NCI-H1930 (cell line): ENCODE measurements at regions not wholly inside any gene's neighbourhood (a gene's known extent, or its start where the extent isn't known, plus 50 kb on each side); places are given as distances from the start of the nearest gene placed in this dataset.
"Not testable (repeated sequence)": the region's sequence is repeated elsewhere in the genome, so short reads cannot be mapped to it uniquely, and the experiment has no call there.

ENCODE experiments used
- DNase-seq, 2 experiments: peaks; one replicate each; lab custom pipeline; 2025; lab: John Stamatoyannopoulos, UW

DNA sequence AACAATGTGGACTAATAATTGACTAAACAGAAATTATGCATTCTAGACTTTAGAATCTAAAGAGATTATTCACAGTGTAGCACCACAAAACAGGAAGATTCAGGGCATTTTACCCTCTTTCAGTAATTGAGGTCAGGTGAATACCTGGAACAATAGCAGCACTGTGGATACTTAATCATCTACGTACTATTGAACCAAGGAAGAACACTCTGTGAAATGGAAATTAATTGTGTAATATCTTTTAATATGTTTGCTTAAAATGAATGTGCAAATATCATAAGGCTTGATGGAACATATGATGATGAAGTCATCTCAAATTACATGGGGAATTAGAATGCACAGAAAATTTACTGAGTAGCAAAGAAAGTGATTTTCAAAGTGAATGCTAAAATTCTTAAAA is 68.5 kb upstream of the MAP9 start:
- peak in 1 of 2 experiments; percentile 22 for DNase-seq

DNA sequence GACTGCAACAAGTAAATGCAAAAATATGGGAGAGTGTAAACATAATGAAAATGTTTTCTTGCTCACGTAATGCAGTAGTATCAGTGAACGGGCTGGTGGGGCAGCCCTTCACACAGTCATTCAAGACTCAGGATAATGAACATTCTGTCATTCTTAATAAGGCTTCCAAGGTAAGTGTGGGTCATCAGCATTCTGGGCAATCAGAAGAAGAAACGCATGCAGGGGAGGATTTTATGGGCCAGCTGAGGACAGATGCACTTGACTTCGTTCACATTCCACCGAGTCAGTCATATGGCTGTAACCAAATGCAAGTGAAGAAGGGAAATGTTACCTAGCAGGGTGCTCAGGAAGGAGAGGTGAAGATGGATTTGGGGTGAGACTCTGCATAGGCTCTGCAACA is 68.0 kb upstream of the MAP9 start:
- DNase-seq = no peak

DNA sequence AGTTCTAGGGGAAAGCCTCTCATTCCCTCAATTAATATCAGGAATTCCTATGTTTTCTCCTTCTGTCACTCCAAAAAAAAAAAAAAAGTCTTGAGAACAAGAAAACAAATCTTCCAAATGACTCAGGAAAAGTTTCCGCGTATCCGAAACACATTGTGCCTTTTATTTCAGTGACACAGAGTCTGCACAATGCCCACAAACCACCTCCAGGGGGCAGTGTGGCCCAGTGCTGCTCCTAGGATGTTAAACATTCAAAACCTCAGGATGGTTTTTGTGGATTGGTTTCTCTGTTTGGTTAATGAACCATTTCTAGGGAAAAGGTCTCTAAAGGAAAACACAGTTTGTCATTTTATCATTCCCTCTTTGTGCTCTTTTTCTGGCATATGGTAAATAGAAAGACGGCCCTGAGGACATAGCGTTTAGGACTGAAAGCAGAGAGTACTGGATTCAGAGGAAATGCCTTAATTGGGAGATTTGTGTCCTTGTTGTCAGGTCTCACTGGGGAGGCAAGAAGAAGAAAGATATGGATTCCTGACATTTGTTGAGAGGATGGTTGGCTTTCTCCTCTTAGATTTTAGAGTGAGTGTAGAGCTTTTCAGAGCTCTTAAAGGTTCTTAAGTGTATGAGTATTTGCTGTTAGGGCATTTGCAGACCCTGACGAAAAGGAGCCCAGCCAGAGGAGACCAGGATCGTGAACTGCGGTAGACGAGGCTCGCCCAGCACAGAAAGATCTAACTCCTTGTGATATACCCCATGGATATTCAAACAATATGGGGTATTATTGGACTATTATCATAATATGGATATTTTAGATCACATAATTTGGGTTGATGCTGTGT is 65.7 kb upstream of the MAP9 start:
- peak in 1 of 2 experiments; percentile 19 for DNase-seq

DNA sequence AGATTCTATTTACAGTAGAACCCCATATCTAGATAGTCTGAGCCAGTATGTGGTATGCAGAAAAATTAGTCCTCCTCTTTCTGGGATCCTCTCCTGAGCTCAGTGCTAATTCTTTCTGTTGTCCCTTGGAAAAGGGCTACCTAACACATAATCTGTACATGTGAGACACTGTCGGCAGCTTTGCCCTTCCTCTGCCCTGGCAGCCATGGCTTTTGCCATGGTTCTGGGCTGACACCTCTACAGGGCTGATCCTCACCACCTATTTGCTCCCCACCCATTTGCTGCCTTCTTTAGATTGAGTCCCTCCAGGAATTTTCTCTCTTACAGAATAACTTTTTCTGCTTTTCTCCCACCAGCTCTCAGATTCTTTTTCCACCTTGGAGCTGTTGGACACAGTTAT is 64.7 kb upstream of the MAP9 start:
- no peak for DNase-seq

DNA sequence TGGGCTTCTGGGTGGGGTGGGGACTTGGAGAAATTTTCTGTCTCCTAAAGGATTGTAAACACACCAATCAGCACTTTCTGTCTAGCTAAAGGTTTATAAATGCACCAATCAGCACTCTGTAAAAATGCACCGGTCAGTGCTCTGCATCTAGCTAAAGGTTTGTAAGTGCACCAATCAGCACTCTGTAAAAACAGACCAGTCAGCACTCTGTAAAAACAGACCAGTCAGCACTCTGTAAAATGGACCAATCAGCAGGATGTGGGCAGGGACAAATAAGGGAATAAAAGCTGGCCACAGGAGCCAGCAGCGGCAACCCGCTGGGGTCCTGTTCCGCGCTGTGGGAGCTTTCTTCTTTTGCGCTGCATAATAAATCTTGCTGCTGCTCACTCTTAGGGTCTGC is 63.0 kb upstream of the MAP9 start:
- DNase-seq = not testable (repeated sequence)

DNA sequence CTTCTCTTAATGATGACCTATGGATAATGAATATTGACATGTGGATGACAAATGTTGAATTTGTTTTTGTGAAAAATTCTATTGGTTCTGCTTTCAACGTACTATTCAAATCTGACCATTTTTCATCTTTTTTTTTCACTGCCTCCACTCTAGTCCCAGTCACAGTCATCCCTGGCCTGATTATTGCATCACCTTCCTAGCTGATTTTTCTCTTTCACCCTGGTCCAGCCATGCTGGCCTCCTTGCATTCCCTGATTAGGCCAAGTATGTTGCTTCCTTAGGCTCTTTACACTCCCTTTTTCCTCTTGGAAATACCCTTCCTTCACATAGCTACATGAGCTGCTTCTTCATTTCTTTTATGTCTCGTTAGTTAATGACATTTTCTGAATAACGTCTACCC is 58.1 kb upstream of the MAP9 start:
- DNase-seq = no peak

DNA sequence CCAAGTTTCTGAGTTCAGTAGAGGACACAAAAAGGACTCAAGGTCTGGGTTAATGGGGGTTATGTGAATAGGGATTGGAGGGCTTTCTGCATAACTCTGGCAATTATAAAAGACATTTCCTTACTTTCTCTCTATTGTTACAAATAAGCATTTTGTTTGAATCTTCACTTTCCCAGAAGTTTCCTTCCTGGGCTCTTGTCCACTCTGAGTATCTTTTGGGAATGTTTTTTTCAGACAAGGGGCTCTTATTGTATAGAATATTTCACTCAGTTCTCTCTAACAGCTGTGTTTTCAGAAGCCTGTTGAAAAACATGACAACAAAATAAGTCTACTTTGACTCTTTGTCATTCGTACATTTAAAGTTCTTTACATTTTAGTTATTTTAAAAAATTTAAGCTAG is 57.6 kb upstream of the MAP9 start:
- no peak for DNase-seq

DNA sequence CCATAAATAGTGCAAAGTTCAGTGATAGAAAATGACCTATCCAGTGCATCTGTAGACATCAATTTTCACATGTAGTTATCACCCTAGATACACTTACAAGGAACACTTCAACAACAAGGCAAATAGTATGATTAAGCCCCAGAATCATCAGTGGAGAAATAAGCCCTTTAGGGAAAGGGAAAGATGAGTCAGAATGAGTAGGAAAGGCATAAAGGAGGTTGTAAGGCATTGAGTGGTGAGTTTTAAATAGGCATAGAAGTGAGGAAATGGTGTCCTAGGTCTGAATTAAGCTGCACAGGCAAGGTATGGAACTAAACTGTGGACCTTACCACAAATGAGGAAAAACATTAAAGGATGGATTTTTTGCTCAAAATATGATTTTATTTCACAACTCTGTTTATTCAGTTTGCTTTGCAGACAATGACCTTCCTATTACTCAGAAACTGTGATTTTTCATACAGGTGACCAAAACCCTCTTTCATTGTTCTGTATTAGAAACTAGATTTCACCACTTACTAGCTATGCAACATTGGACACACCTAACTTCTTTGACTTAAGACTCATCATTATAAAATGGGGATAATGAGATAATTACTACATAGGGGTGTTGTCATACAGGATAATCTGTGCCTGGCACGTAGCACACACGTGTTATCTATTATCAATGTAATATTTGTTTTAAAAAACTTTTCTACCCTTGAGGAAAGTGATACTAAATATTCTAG is 57.0 kb upstream of the MAP9 start:
- DNase-seq = no peak

DNA sequence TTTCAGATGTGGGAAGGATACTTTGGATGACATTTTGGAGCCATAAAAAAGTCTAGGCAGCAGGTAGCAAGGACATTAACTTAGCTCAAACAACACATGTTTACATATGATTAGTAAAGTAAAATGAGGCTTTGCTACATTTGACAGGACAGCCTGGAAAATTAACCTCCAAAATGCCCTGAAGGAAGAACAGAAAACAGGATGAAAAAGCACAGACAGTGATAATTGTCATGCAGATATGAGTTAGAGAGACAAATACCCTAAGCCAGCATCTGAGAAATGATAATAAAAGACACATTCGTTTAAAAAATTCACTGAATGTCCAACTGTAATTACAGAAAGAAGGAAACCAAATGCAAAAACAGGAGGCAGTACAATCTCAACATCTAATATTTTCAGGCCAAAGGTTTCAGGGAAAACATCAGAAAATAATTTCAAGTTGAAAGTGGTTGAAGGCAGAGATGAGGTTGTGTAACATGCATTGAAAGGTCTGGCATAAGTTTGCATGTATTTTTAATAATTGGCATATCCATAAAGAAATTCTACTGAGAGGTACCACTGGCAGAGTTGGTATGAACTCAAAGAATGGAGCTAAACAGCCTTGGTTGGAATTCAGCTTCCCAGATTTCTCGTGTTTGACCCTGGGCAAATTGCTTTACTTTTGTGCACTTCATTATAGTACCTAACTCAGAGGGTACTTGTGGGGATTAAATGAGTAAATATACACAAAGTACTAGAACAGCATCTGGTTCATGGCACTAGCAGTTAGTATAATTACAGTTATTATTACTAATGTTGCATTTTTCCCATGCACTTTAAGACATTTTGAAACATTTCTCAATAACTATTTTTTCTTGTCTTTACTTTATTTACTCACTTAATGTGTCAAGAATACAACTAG is 54.4 kb upstream of the MAP9 start:
- DNase-seq = no peak

DNA sequence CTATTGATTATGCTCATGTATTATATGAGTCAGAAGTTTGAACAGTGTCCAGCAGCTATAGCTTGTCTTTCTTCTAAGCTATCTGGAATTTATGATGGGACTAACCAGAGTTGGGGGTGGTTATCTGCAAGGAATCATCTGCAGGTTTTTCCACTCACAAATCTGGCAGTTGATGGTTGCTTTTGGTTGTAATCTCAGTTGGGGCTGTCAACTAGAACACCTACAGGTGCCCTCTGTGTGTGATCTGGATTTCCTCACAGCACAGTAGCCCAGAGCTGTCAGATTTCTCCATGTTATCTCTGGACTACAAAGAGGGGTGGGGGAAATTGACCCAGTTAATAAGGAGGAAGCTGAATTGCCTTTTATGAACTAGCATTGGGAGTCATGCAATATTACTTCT is 51.4 kb upstream of the MAP9 start:
- no peak for DNase-seq

DNA sequence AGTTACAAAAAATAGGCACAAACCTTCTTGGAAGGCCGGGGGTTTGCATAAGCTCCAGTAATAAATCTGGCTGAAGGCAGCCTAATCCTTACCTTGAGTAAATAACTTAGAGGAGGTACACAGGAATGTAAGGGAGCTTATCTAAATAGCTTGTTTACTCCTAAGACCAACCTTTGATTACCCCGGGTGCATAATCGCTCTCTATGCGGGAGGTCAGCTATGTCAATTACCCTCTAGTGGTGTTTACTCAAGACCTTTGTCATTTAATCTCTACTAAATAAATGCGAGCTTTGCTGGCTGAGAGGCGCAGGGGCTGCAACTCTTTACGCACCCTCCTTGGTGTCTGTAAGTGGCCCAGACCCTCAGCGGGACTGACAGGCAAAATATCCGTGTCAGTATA is 50.2 kb upstream of the MAP9 start:
- no peak for DNase-seq
